H9 (cell line): ENCODE measurements at regions not wholly inside any gene's neighbourhood (a gene's known extent, or its start where the extent isn't known, plus 50 kb on each side); places are given as distances from the start of the nearest gene placed in this dataset.

Source experiments
- DNase-seq: peaks from one replicate; pipeline ENCODE4 v3.0.0-alpha.2; 2017
- H2AFZ ChIP-seq: one replicate; pipeline ENCODE4 v1.6.1; 2013; ENCODE audit warnings: mild to moderate bottlenecking, low read length, control low read depth, moderate library complexity
- H2AK5ac ChIP-seq: 2 replicates; pipeline ENCODE4 v1.6.1; 2013; ENCODE audit warnings: low read length, control low read depth, mixed read lengths; ENCODE audit not compliant: insufficient read length
- H2BK120ac ChIP-seq: one replicate; pipeline ENCODE4 v1.6.1; 2013; ENCODE audit warnings: low read depth, mild to moderate bottlenecking, low read length, control low read depth, inconsistent platforms; ENCODE audit not compliant: poor library complexity, severe bottlenecking
- H2BK12ac ChIP-seq: 2 replicates; pipeline ENCODE4 v1.6.1; 2013; ENCODE audit warnings: low read length, control low read depth, mixed read lengths, low read depth; ENCODE audit not compliant: insufficient read length
- H2BK15ac ChIP-seq: 2 replicates; pipeline ENCODE4 v1.6.1; 2013; ENCODE audit warnings: low read depth, low read length, control low read depth
- H2BK20ac ChIP-seq: one replicate; pipeline ENCODE4 v1.6.1; 2013; ENCODE audit warnings: low read depth, mild to moderate bottlenecking, low read length, control low read depth, inconsistent platforms; ENCODE audit not compliant: poor library complexity, severe bottlenecking
- H2BK5ac ChIP-seq: 2 replicates; pipeline ENCODE4 v1.6.1; 2013; ENCODE audit warnings: low read length, control low read depth, mixed read lengths; ENCODE audit not compliant: insufficient read length
- H3K14ac ChIP-seq: 2 replicates; pipeline ENCODE4 v1.6.1; 2013; ENCODE audit warnings: low read length, control low read depth; ENCODE audit not compliant: insufficient read depth
- H3K18ac ChIP-seq: 2 replicates; pipeline ENCODE4 v1.6.1; 2013; ENCODE audit warnings: low read depth, mild to moderate bottlenecking, mixed read lengths, low read length, control low read depth; ENCODE audit not compliant: insufficient read length
- H3K23ac ChIP-seq: 2 replicates; pipeline ENCODE4 v1.6.1; 2013; ENCODE audit warnings: low read length, control low read depth, mixed read lengths, low read depth; ENCODE audit not compliant: insufficient read length
- H3K23me2 ChIP-seq: 2 replicates; pipeline ENCODE4 v1.6.1; 2013; ENCODE audit warnings: low read depth, mild to moderate bottlenecking, mixed read lengths, low read length, control low read depth; ENCODE audit not compliant: insufficient read length, poor library complexity, severe bottlenecking
- H3K27ac ChIP-seq: 2 replicates; pipeline ENCODE4 v1.5.1; 2013; ENCODE audit warnings: low read length, control low read depth, mixed read lengths, low read depth; ENCODE audit not compliant: insufficient read length
- H3K27me3 ChIP-seq: 2 replicates; pipeline ENCODE4 v1.6.1; 2013; ENCODE audit warnings: low read length, control low read depth, inconsistent platforms; ENCODE audit not compliant: insufficient read depth
- H3K4ac ChIP-seq: 2 replicates; pipeline ENCODE4 v1.6.1; 2013; ENCODE audit warnings: low read depth, mild to moderate bottlenecking, control low read depth, inconsistent platforms, low read length, moderate library complexity
- H3K4me1 ChIP-seq: 2 replicates; pipeline ENCODE4 v1.6.1; 2013; ENCODE audit warnings: low read length, control low read depth, inconsistent platforms; ENCODE audit not compliant: insufficient read depth
- H3K4me2 ChIP-seq: 2 replicates; pipeline ENCODE4 v1.6.1; 2013; ENCODE audit warnings: low read length, control low read depth, mixed read lengths; ENCODE audit not compliant: insufficient read length, insufficient read depth
- H3K56ac ChIP-seq: 2 replicates; pipeline ENCODE4 v1.6.1; 2013; ENCODE audit warnings: low read depth, mild to moderate bottlenecking, mixed read lengths, low read length, control low read depth; ENCODE audit not compliant: insufficient read length
- H3K79me1 ChIP-seq: 2 replicates; pipeline ENCODE4 v1.6.1; 2013; ENCODE audit warnings: low read depth, mild to moderate bottlenecking, moderate library complexity, low read length, control low read depth, inconsistent platforms; ENCODE audit not compliant: insufficient read depth, poor library complexity, severe bottlenecking
- H3K79me2 ChIP-seq: 2 replicates; pipeline ENCODE4 v1.6.1; 2013; ENCODE audit warnings: low read length, control low read depth, inconsistent platforms; ENCODE audit not compliant: insufficient read depth
- H3K9ac ChIP-seq: 2 replicates; pipeline ENCODE4 v1.6.1; 2013; ENCODE audit warnings: low read length, control low read depth, mixed read lengths; ENCODE audit not compliant: insufficient read length; ENCODE audit errors: extremely low read depth
- H3K9me3 ChIP-seq: one replicate; pipeline ENCODE4 v1.6.1; 2013; ENCODE audit warnings: low read depth, low read length, inconsistent platforms; ENCODE audit not compliant: control insufficient read depth
- H3T11ph ChIP-seq: one replicate; pipeline ENCODE4 v1.6.1; 2013; ENCODE audit warnings: mild to moderate bottlenecking, low read length, control low read depth, inconsistent platforms
- H4K20me1 ChIP-seq: one replicate; pipeline ENCODE4 v1.6.1; 2013; ENCODE audit not compliant: control insufficient read depth, insufficient read length, insufficient read depth
- H4K5ac ChIP-seq: 2 replicates; pipeline ENCODE4 v1.6.1; 2013; ENCODE audit warnings: low read depth, mild to moderate bottlenecking, mixed read lengths, low read length, control low read depth; ENCODE audit not compliant: insufficient read length
- H4K8ac ChIP-seq: replicated peaks from 2 replicates; pipeline ENCODE4 v1.6.1; 2013; ENCODE audit warnings: low read length, control low read depth, mixed read lengths, low read depth; ENCODE audit not compliant: insufficient read length
- H4K91ac ChIP-seq: 2 replicates; pipeline ENCODE4 v1.6.1; 2013; ENCODE audit warnings: low read depth, mild to moderate bottlenecking, moderate library complexity, mixed read lengths, low read length, control low read depth; ENCODE audit not compliant: insufficient read length
- H3K27ac Mint-ChIP-seq, 3 experiments: 2 replicates in 2 of 3; 3 replicates in 1 of 3; pipeline ENCODE4 v1.8.0; 2020 to 2021; ENCODE audit warnings: mixed read lengths in 3 of 3, mild to moderate bottlenecking in 1 of 3, moderate library complexity in 1 of 3
- H3K27me3 Mint-ChIP-seq: 2 replicates; pipeline ENCODE4 v1.8.0; 2021; ENCODE audit warnings: low read depth, mild to moderate bottlenecking, moderate library complexity, mixed read lengths
- H3K36me3 Mint-ChIP-seq, 3 experiments: 2 replicates in 2 of 3; 3 replicates in 1 of 3; pipeline ENCODE4 v1.8.0; 2020 to 2021; ENCODE audit warnings: low read depth in 3 of 3, mixed read lengths in 3 of 3; ENCODE audit not compliant: insufficient read depth in 1 of 3
- H3K4me1 Mint-ChIP-seq, 2 experiments: 2 replicates each; pipeline ENCODE4 v1.8.0; 2020; ENCODE audit warnings: mixed read lengths in 2 of 2
- H3K4me3 Mint-ChIP-seq, 2 experiments: 2 replicates in 1 of 2; 3 replicates in 1 of 2; pipeline ENCODE4 v1.8.0; 2020 to 2021; ENCODE audit warnings: mild to moderate bottlenecking in 2 of 2, mixed read lengths in 2 of 2, moderate library complexity in 1 of 2
- H3K9me3 Mint-ChIP-seq, 2 experiments: 2 replicates in 1 of 2; 3 replicates in 1 of 2; pipeline ENCODE4 v1.8.0; 2020; ENCODE audit warnings: mild to moderate bottlenecking in 2 of 2, mixed read lengths in 2 of 2, moderate library complexity in 1 of 2
- WGBS: extraction: QIAGEN DNeasy Blood & Tissue Kit; methylation state at CpG from one replicate; pipeline ENCODE4 v1.1.7; 2013; ENCODE audit warnings: missing lambda C conversion rate, low lambda C conversion rate, mixed read lengths; ENCODE audit not compliant: insufficient read length; ENCODE audit errors: extremely low coverage; 5-methylcytosine and 5-hydroxymethylcytosine counted together
- TF ChIP-seq, protein P1 (sequence below): fragments of 200-600 bp; sonication (generic); conservative IDR thresholded peaks from 3 replicates; pipeline ENCODE4 v1.8.0; 2021; ENCODE audit warnings: antibody characterized with exemption, mild to moderate bottlenecking

DNA sequence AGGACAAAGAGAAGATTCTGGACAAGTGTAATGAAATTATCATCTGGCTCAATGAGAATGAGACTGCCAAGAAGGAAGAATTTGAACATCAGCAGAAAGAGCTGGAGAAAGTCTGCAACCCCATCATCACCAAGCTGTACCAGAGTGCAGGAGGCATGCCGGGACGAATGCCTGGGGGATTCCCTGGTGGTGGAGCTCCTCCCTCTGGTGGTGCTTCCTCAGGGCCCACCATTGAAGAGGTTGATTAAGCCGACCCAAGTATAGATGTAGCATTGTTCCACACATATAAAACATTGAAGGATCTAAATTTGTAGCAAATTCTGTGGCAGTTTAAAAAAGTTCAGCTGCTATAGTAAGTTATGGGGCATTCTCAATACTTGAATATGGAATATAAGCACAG is 174.3 kb upstream of the CCND2 start:
- no peak overlapping the region for H4K91ac ChIP-seq
- H3K18ac ChIP-seq, result no peak overlapping the region
- no peaks in the 10 kb centered on the region for H4K20me1 ChIP-seq
- H2BK120ac ChIP-seq, result no peak overlapping the region
- H3K4me1 ChIP-seq, result no peaks in the 10 kb centered on the region
- H3K27me3 Mint-ChIP-seq, result no peaks in the 10 kb centered on the region; the same call in 1 of the 2 replicates
- H3K9ac ChIP-seq, result no peak overlapping the region
- no peak overlapping the region for H2BK5ac ChIP-seq
- TF ChIP-seq, protein P1, sequence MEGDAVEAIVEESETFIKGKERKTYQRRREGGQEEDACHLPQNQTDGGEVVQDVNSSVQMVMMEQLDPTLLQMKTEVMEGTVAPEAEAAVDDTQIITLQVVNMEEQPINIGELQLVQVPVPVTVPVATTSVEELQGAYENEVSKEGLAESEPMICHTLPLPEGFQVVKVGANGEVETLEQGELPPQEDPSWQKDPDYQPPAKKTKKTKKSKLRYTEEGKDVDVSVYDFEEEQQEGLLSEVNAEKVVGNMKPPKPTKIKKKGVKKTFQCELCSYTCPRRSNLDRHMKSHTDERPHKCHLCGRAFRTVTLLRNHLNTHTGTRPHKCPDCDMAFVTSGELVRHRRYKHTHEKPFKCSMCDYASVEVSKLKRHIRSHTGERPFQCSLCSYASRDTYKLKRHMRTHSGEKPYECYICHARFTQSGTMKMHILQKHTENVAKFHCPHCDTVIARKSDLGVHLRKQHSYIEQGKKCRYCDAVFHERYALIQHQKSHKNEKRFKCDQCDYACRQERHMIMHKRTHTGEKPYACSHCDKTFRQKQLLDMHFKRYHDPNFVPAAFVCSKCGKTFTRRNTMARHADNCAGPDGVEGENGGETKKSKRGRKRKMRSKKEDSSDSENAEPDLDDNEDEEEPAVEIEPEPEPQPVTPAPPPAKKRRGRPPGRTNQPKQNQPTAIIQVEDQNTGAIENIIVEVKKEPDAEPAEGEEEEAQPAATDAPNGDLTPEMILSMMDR, result peak; percentile 63
- no peak overlapping the region for H2AFZ ChIP-seq
- no peak overlapping the region for H3K56ac ChIP-seq
- H3K23ac ChIP-seq, result no peak overlapping the region
- no peak overlapping the region for H3K27ac Mint-ChIP-seq
- no peak overlapping the region for H3T11ph ChIP-seq
- H3K4ac ChIP-seq, result no peak overlapping the region
- H3K4me2 ChIP-seq, result no peak overlapping the region
- no peak overlapping the region for H4K8ac ChIP-seq
- no peaks in the 10 kb centered on the region for H3K27me3 ChIP-seq
- H3K79me1 ChIP-seq, result no peaks in the 10 kb centered on the region
- H3K27ac ChIP-seq, result no peak overlapping the region
- no peak overlapping the region for H3K14ac ChIP-seq
- no peaks in the 10 kb centered on the region for H3K36me3 Mint-ChIP-seq
- H4K5ac ChIP-seq, result no peak overlapping the region
- no peak overlapping the region for H2BK12ac ChIP-seq
- peaks cover 3 to 5% of the 10 kb centered on the region in 2 experiments; a peak in 1 of 4 replicates for H3K4me1 Mint-ChIP-seq
- no peak overlapping the region for H3K4me3 Mint-ChIP-seq
- no peaks in the 10 kb centered on the region for H3K79me2 ChIP-seq
- WGBS, result no CpG with 5 or more reads among the region's 3 CpGs
- no peak overlapping the region for H2AK5ac ChIP-seq
- no peaks in the 10 kb centered on the region for H3K9me3 Mint-ChIP-seq
- DNase-seq, result no peak
- H2BK15ac ChIP-seq, result no peak overlapping the region
- H2BK20ac ChIP-seq, result no peak overlapping the region
- H3K9me3 ChIP-seq, result no peaks in the 10 kb centered on the region
- H3K23me2 ChIP-seq, result no peaks in the 10 kb centered on the region
